Activated T-helper 2 cell treated with anti-CD3 and anti-CD28 coated beads, Interferon-gamma antibody, Interleukin-2, Interleukin-4, amounts not matched to agents 10 μg/mL and 5 μg/mL and 100 μg/mL, durations not matched to agents 14 hours and 24 hours and 36 hours (primary cell): ENCODE measurements at regions not wholly inside any gene's neighbourhood (a gene's known extent, or its start where the extent isn't known, plus 50 kb on each side); places are given as distances from the start of the nearest gene placed in this dataset.

Experiments
- DNase-seq: peaks from one replicate; pipeline ENCODE4 v3.0.0; 2021; ENCODE audit warnings: low spot score
- H3K27ac Mint-ChIP-seq: one replicate; pipeline ENCODE4 v1.8.0; 2021; ENCODE audit warnings: mixed read lengths
- H3K27me3 Mint-ChIP-seq: one replicate; pipeline ENCODE4 v1.8.0; 2021; ENCODE audit warnings: low read depth, mixed read lengths
- H3K36me3 Mint-ChIP-seq: one replicate; pipeline ENCODE4 v1.8.0; 2021; ENCODE audit warnings: low read depth, mixed read lengths
- H3K4me1 Mint-ChIP-seq: one replicate; pipeline ENCODE4 v1.8.0; 2021; ENCODE audit warnings: low read depth, mixed read lengths
- H3K4me3 Mint-ChIP-seq: one replicate; pipeline ENCODE4 v1.8.0; 2021; ENCODE audit warnings: low read depth, mild to moderate bottlenecking, moderate library complexity, mixed read lengths
- H3K9me3 Mint-ChIP-seq: one replicate; pipeline ENCODE4 v1.8.0; 2021; ENCODE audit warnings: mixed read lengths
- intact Hi-C: fragments of 100-400 bp; cut with micrococcal nuclease; formaldehyde crosslinking; loops from one replicate; pipeline ENCODE4 v1.15.1; 2023

- Mint-ChIP-seq H3K9me3 (no peaks in the 10 kb centered on the region), H3K27me3 (peaks cover 30% of the 10 kb centered on the region)
These were observed 236.8 kb upstream of the MAN1A1 start for GRCh38 chr6:119586250-119586882.

GRCh38 chr6:119584088-119584487 is 234.5 kb upstream of the MAN1A1 start:
- intact Hi-C loops: no loop called here
- no peaks in the 10 kb centered on the region for H3K36me3 Mint-ChIP-seq
- no peak overlapping the region for H3K27ac Mint-ChIP-seq
- no peaks in the 10 kb centered on the region for H3K4me1 Mint-ChIP-seq
- H3K4me3 Mint-ChIP-seq: no peak overlapping the region
- H3K27me3 Mint-ChIP-seq: peaks cover 27% of the 10 kb centered on the region
- no peak for DNase-seq
- H3K9me3 Mint-ChIP-seq: no peaks in the 10 kb centered on the region

More at GRCh38 chr6:119586250-119586882, 236.8 kb upstream of the MAN1A1 start:
- H3K27ac Mint-ChIP-seq: no peak overlapping the region
- no peak for DNase-seq
- intact Hi-C loops: no loop called here
- no peak overlapping the region for H3K4me3 Mint-ChIP-seq
- no peaks in the 10 kb centered on the region for H3K36me3 Mint-ChIP-seq
- no peaks in the 10 kb centered on the region for H3K4me1 Mint-ChIP-seq

GRCh38 chr6:119581220-119581619 is 231.7 kb upstream of the MAN1A1 start:
- Mint-ChIP-seq H3K4me3 (no peak overlapping the region), H3K27me3 (peaks cover 34% of the 10 kb centered on the region), H3K27ac (no peak overlapping the region), H3K4me1 (no peaks in the 10 kb centered on the region), H3K36me3 (no peaks in the 10 kb centered on the region), H3K9me3 (peaks cover 6% of the 10 kb centered on the region)
- intact Hi-C loops: no loop called here
- DNase-seq: no peak

- Mint-ChIP-seq H3K27ac (no peak overlapping the region), H3K36me3 (no peaks in the 10 kb centered on the region), H3K4me1 (no peaks in the 10 kb centered on the region), H3K4me3 (no peak overlapping the region), H3K9me3 (peaks cover 8% of the 10 kb centered on the region), H3K27me3 (peaks cover 25% of the 10 kb centered on the region)
- DNase-seq: no peak
- intact Hi-C loops: no loop called here
These were observed 226.2 kb upstream of the MAN1A1 start for GRCh38 chr6:119575721-119576120.

- H3K4me1 Mint-ChIP-seq: no peaks in the 10 kb centered on the region
- no peaks in the 10 kb centered on the region for H3K36me3 Mint-ChIP-seq
- intact Hi-C loops: no loop called here
- no peak for DNase-seq
- no peaks in the 10 kb centered on the region for H3K9me3 Mint-ChIP-seq
- no peak overlapping the region for H3K27ac Mint-ChIP-seq
- no peak overlapping the region for H3K4me3 Mint-ChIP-seq
- H3K27me3 Mint-ChIP-seq: peaks cover 3% of the 10 kb centered on the region
These were observed 219.0 kb upstream of the MAN1A1 start for GRCh38 chr6:119568580-119568979.

GRCh38 chr6:119566546-119567260 is 217.1 kb upstream of the MAN1A1 start:
- no peak for DNase-seq
- intact Hi-C loops: no loop called here
- no peak overlapping the region for H3K27ac Mint-ChIP-seq
- no peaks in the 10 kb centered on the region for H3K27me3 Mint-ChIP-seq
- no peaks in the 10 kb centered on the region for H3K36me3 Mint-ChIP-seq
- H3K9me3 Mint-ChIP-seq: no peaks in the 10 kb centered on the region
- H3K4me3 Mint-ChIP-seq: no peak overlapping the region
- H3K4me1 Mint-ChIP-seq: no peaks in the 10 kb centered on the region

GRCh38 chr6:119565893-119566292 is 216.3 kb upstream of the MAN1A1 start:
- intact Hi-C loops: no loop called here
- no peak for DNase-seq
- Mint-ChIP-seq H3K36me3 (no peaks in the 10 kb centered on the region), H3K4me1 (no peaks in the 10 kb centered on the region), H3K9me3 (no peaks in the 10 kb centered on the region), H3K4me3 (no peak overlapping the region), H3K27me3 (no peaks in the 10 kb centered on the region), H3K27ac (no peak overlapping the region)

GRCh38 chr6:119562168-119562567 is 212.6 kb upstream of the MAN1A1 start:
- intact Hi-C loops: no loop called here
- no peak overlapping the region for H3K27ac Mint-ChIP-seq
- no peaks in the 10 kb centered on the region for H3K9me3 Mint-ChIP-seq
- H3K4me3 Mint-ChIP-seq: no peak overlapping the region
- DNase-seq: no peak
- peaks cover 6% of the 10 kb centered on the region for H3K27me3 Mint-ChIP-seq
- no peaks in the 10 kb centered on the region for H3K36me3 Mint-ChIP-seq
- no peaks in the 10 kb centered on the region for H3K4me1 Mint-ChIP-seq

GRCh38 chr6:119559586-119559985 is 210.0 kb upstream of the MAN1A1 start:
- no peaks in the 10 kb centered on the region for H3K9me3 Mint-ChIP-seq
- H3K4me1 Mint-ChIP-seq: no peaks in the 10 kb centered on the region
- no peak overlapping the region for H3K27ac Mint-ChIP-seq
- H3K27me3 Mint-ChIP-seq: peaks cover 12% of the 10 kb centered on the region
- intact Hi-C loops: no loop called here
- no peak overlapping the region for H3K4me3 Mint-ChIP-seq
- DNase-seq: no peak
- H3K36me3 Mint-ChIP-seq: no peaks in the 10 kb centered on the region

GRCh38 chr6:119557239-119557638 is 207.7 kb upstream of the MAN1A1 start:
- intact Hi-C loops: no loop called here
- H3K36me3 Mint-ChIP-seq: no peaks in the 10 kb centered on the region
- no peak for DNase-seq

GRCh38 chr6:119552021-119552420 is 202.5 kb upstream of the MAN1A1 start:
- Mint-ChIP-seq H3K9me3 (peaks cover 5% of the 10 kb centered on the region), H3K27ac (no peak overlapping the region), H3K36me3 (no peaks in the 10 kb centered on the region), H3K4me1 (no peaks in the 10 kb centered on the region), H3K27me3 (peaks cover 27% of the 10 kb centered on the region), H3K4me3 (no peak overlapping the region)
- intact Hi-C loops: no loop called here
- no peak for DNase-seq

More at GRCh38 chr6:119557239-119557638, 207.7 kb upstream of the MAN1A1 start:
- H3K9me3 Mint-ChIP-seq: peaks cover 5% of the 10 kb centered on the region
- H3K4me3 Mint-ChIP-seq: no peak overlapping the region
- no peaks in the 10 kb centered on the region for H3K4me1 Mint-ChIP-seq
- peaks cover 14% of the 10 kb centered on the region for H3K27me3 Mint-ChIP-seq
- H3K27ac Mint-ChIP-seq: no peak overlapping the region

- H3K27me3 Mint-ChIP-seq: peaks cover 36% of the 10 kb centered on the region
- H3K4me1 Mint-ChIP-seq: peaks cover 4% of the 10 kb centered on the region
- H3K4me3 Mint-ChIP-seq: no peak overlapping the region
- H3K27ac Mint-ChIP-seq: no peak overlapping the region
- H3K9me3 Mint-ChIP-seq: no peaks in the 10 kb centered on the region
- intact Hi-C loops: no loop called here
- no peak for DNase-seq
- no peaks in the 10 kb centered on the region for H3K36me3 Mint-ChIP-seq
These were observed 197.5 kb upstream of the MAN1A1 start for GRCh38 chr6:119547024-119547423.

- intact Hi-C loops: no loop called here
- H3K36me3 Mint-ChIP-seq: no peaks in the 10 kb centered on the region
- no peak overlapping the region for H3K27ac Mint-ChIP-seq
- no peaks in the 10 kb centered on the region for H3K9me3 Mint-ChIP-seq
- H3K4me3 Mint-ChIP-seq: no peak overlapping the region
- no peak for DNase-seq
- H3K27me3 Mint-ChIP-seq: peaks cover 36% of the 10 kb centered on the region
- peaks cover 4% of the 10 kb centered on the region for H3K4me1 Mint-ChIP-seq
These were observed 195.7 kb upstream of the MAN1A1 start for GRCh38 chr6:119545245-119545644.
